Glomerular endothelial cell (primary cell): ENCODE measurements at regions not wholly inside any gene's neighbourhood (a gene's known extent, or its start where the extent isn't known, plus 50 kb on each side); places are given as distances from the start of the nearest gene placed in this dataset.

Experiments
- DNase-seq: peaks from one replicate; pipeline ENCODE4 v3.0.0-alpha.2; 2011; ENCODE audit warnings: low read depth, low spot score; ENCODE audit errors: extremely low read depth

GRCh38 chr2:186068139-186068801, 329.7 kb downstream of the FSIP2 start:
- no peak for DNase-seq

DNA sequence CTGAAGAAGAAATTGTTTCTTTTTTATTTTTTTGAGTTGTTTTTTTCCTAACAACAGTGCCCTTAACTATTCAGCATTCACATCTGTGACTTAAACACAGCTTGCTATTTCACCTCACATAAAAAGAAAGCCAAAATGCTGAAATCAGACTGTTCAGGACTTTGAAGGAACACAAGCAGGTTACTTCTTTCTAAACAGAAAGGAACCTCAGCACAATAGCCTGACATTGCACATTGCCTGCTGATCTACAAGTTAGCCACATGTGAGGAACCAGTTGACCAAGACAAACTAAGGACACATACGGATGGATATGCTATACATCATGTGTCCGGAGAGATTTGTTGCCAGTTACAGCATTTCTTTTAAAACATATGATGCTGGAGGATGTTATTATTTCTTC, 331.1 kb downstream of the FSIP2 start:
- no peak for DNase-seq

DNA sequence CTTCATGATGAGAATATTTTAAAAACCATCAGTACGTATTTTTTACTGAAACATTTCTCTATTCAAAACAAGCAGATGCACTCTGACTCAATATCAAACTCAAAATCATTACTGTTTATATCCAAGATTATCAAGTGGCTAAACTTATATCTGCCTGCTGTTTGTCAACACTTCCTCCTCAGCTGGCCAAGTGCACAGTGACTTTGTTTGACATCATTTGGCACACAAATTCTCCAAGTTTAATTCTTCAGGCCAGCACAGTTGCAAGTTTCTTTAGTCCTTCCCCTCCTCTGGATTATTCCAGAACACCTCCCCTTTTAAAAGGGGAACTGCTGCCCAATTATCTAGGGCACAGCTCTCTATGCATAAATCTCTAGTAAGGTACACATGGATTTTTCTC, 346.6 kb downstream of the FSIP2 start:
- no peak for DNase-seq

DNA sequence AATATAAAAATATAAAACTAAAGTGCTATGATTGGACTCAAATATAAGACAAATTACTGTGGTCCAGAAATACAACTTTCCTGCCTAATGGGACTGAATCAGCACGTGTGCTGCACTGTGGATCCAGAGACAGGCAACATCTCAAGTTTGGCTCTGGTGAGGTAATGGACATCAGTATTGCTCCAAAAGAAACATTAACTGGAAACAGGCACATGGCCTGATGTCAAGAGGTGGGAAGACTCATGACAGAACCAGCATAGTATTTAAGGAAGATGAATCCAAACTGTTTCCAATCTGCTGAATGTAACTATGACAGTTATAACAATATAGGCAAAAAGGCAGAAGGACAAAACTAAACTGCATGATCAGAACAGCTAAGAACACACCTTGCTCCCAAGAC, 354.6 kb downstream of the FSIP2 start:
- DNase-seq, result no peak

DNA sequence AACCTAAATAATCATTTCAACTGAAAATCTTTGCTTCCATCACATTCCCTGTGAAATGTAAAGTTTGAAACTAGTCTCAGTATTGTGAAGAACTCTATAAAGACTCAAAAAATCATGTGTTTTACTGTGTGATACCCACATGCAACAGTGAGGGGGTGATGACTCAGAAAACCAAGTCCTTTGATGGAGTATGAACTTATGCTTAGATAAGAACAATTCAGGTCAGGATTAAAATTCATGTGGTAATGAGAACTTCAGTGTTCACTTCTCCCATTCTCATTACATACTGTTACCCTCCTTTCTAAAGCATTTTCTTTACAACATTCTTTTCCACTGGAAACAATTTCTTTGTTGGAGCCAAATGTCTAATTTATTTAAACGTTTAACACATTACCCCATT, 360.2 kb downstream of the FSIP2 start:
- no peak for DNase-seq

DNA sequence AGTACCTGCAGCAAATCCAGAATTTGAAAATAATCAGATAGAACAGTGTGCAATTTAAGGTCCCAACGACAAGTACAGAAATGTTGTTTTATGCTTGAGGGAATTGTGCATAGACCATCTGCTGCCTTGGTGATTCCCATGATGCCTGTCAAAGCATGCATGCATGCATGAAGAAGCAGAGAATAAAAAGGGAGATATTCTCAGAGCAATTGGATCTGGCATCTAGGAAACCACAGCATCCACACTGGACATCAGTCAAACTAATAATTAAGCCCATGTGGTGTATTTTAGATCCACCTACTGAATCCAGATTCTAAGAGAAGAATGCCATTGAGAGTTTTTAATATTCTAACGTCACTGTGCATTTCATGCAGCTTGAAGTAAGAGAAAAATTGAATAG, 361.2 kb downstream of the FSIP2 start:
- DNase-seq, result no peak

DNA sequence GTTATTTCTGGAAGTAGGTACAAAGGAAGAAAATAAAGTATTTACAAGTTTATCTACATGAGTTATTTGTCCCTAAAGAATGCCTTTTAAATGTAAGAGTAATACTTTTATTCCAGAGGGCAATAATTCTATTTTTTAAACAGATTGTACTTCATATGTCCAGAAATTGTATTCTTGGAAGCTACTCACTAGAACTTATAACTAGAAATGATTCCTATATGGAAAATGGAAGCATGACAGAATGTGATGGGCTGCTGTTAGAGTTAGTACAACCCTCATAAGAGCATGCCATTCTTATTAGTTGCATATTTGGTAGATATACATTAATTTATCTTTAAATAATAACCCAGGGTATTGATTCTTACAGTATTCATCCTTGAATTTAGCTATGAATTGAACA, 362.0 kb downstream of the FSIP2 start:
- DNase-seq, result no peak

- no peak for DNase-seq
Observed at GRCh38 chr2:186101616-186102015, 363.0 kb downstream of the FSIP2 start.

- DNase-seq, result no peak
Observed at GRCh38 chr2:186103276-186103675, 364.7 kb downstream of the FSIP2 start.

DNA sequence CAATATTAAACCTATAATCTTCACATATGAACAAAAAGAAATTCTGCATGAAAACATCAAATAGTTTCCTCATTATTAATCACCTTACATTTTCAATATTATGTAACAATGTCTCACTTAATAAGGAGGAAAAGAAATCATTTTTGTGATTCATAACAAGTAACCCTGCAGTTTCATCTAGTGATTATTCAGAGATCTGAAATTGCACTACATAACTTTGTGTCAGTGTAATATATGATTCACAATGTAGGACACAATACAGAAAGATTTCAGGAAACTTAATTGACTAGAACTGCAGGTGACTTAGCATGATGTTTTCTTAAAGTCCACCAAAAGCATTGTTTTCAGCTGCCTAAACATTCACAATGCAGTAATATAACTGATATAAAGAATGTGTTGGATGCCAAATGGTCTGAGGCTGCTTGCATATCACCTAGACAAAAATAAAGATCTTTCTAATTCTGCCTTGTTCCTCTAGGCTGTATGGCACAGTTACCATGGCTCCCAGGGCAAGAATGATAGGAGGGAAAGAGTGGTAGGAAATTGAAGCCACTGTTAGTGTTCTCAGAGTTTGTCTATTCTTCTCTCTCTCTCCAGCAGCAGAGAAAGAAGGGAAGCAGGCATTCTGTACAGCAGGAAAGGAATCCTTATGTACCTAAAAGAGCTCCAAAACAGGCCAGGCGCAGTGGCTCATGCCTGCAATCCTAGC, 366.6 kb downstream of the FSIP2 start:
- DNase-seq, result no peak

- no peak for DNase-seq
Observed at GRCh38 chr2:186108470-186108869, 369.9 kb downstream of the FSIP2 start.

- no peak for DNase-seq
Observed at GRCh38 chr2:186113284-186113683, 372.8 kb upstream of the ZC3H15 start.

DNA sequence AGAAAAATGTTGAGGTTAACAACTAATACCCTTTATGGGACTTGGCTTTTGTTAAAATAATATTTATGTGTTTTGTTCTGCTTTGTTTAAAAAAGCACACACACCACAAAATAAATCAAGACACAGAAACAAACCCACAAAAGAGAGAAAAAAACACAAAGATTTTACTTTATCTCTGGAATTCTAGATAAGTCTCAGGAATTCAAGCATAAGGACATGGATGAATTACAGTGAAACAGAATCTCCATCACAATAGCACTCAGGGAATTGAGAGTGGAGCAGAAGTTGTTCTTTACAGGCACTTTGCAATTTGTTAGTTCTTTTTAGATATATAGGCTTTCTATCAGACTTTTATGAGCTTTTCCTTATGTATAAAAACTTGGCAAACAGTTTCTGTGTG, 360.9 kb upstream of the ZC3H15 start:
- no peak for DNase-seq

DNA sequence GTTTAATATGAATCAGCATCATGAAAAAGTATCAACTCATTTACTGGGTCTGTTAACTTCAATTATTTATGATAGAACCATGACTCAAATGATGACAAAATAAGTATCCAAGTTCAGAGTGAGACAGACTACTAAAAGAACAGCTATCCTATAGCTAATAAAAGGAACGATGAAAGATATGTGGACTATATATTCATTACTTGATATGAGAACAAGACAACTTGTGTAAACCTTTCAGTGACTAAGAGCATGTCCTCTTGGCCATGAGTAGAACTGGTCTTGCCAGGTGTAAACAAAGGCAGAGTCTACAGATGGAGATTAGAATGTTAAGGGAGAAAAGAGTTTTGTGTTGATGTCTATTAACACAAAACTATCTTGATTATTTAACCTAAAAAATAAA, 360.4 kb upstream of the ZC3H15 start:
- DNase-seq, result no peak

- no peak for DNase-seq
Observed at GRCh38 chr2:186126181-186126580, 359.9 kb upstream of the ZC3H15 start.

GRCh38 chr2:186129767-186130581, 356.1 kb upstream of the ZC3H15 start:
- DNase-seq, result peak; percentile 52

DNA sequence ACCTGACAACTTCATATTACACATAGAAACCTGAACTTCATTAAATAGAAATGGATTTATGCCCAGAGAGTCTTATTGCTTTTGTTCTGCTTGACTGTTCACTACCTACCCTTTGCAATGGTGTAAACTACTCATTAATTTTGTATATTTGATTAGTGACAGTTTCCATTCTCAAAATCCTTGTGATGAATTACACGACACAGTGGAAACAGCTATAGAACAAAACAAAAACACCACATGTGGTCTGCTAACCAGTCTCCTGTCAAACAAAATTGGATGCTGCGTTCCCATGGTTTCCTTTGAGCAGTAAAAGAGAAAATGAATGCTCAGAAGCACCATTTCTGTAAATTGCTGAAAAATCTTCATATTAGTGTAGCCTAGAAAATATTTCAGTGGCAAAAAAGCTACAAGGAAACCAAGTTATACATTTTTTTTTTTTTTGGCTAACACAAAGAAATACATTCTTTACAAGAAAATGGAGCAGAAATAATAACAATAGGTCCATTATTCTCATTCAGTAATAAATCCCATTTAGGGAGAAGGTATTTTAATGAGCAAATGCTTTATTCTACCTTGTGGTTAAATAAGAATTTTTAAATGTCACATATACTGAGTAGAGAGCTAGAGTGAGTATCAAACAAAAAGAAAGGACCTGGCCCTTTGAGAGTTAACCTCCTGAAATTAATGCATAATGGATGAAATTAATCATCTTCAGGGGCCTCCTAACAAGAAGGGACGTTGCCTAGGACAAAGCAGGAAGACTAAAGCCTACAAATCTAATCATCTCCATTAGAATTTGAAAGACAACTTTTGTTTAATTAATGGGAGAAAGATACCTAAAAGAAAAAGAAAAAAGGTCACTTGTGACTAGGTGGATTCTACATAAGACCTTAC, 355.1 kb upstream of the ZC3H15 start:
- no peak for DNase-seq

DNA sequence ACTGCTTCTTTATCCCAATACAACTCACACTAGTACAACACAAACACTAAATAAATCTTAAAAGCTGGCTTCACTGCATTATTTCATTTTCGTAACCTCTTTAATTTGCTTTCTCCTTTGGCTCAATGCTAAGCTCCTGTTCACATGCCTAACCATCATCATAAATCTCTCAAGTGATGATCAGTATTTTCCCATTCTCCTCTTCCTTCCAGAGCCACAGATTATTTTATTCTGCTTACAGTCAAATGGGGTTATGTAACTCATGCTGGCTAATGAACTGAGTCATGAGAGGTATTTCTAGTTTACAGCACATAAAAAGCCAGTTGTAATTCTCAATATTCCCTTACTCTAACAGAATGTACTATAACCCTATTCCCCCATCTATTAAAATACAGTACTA, 350.4 kb upstream of the ZC3H15 start:
- no peak for DNase-seq

GRCh38 chr2:186136860-186137259, 349.2 kb upstream of the ZC3H15 start:
- DNase-seq, result no peak

GRCh38 chr2:186138845-186139244, 347.2 kb upstream of the ZC3H15 start:
- no peak for DNase-seq

DNA sequence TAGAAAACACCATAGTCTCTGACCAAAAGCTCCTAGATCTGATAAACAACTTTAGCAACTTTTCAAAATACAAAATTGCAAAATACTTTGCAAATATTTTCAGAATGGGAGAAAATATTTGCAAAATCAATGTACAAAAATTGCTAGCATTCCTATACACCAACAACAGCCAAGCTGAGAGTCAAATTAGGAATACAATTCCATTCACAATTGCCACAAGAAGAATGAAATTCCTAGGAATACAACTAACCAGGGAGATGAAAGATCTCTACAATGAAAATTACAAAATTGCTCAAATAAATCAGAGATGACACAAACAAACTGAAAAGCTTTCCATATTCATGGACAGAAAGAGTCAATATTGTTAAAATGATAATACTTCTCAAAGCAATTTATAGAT, 327.0 kb upstream of the ZC3H15 start:
- DNase-seq, result no peak
